Endothelial cell of umbilical vein (primary cell): ENCODE measurements at regions not wholly inside any gene's neighbourhood (a gene's known extent, or its start where the extent isn't known, plus 50 kb on each side); places are given as distances from the start of the nearest gene placed in this dataset.

Source experiments
- BruUV-seq: library from RNA; stranded (reverse); fragments of 400-500 nt; replicated peaks from 2 replicates; lab custom pipeline; 2021; lab: Mats Ljungman, UMichigan
- CTCF ChIA-PET: fragments of 300-600, 350-600 bp; sonication (Branson Sonifier 250); formaldehyde crosslinking; loops from one replicate; lab custom pipeline; 2021; ENCODE audit warnings: antibody characterized with exemption, inconsistent platforms; lab: Charles Lee
- POLR2A ChIA-PET: fragments of 300-600, 350-600 bp; sonication (Branson Sonifier 250); formaldehyde crosslinking; loops from one replicate; lab custom pipeline; 2021; ENCODE audit warnings: antibody characterized with exemption, inconsistent platforms; lab: Charles Lee
- DNase-seq: peaks from one replicate; pipeline ENCODE4 v3.0.0-alpha.2; 2011; ENCODE audit warnings: low read depth, low spot score
- FAIRE-seq: peaks from 2 replicates; lab custom pipeline; 2011; peaks lifted over from hg19 to GRCh38; lab: Jason Lieb, UNC
- H2AFZ ChIP-seq: 2 replicates; pipeline ENCODE4 v1.6.0; 2012; ENCODE audit warnings: low read depth, low read length, control low read depth, inconsistent platforms
- H3K27ac ChIP-seq: 2 replicates; pipeline ENCODE4 v1.5.1; 2011; ENCODE audit warnings: low read depth, mild to moderate bottlenecking, control low read depth, low read length, moderate library complexity; ENCODE audit not compliant: insufficient read depth
- H3K27me3 ChIP-seq, 2 experiments: 2 replicates each; pipeline versions ENCODE4 v1.6.0 to v1.6.1; 2011; ENCODE audit warnings: low read length in 2 of 2, mixed read lengths in 1 of 2; ENCODE audit not compliant: control insufficient read depth in 2 of 2, insufficient read depth in 2 of 2
- H3K36me3 ChIP-seq, 2 experiments: 2 replicates in 1 of 2; 3 replicates in 1 of 2; pipeline ENCODE4 v1.5.1; 2011; ENCODE audit warnings: low read length in 2 of 2, mild to moderate bottlenecking in 1 of 2, moderate library complexity in 1 of 2; ENCODE audit not compliant: control insufficient read depth in 2 of 2, insufficient read depth in 2 of 2; ENCODE audit errors: extremely low read depth in 1 of 2
- H3K4me1 ChIP-seq: 3 replicates; pipeline ENCODE4 v1.5.1; 2011; ENCODE audit warnings: mild to moderate bottlenecking, low read length; ENCODE audit not compliant: control insufficient read depth, insufficient read depth; ENCODE audit errors: extremely low read depth
- H3K4me2 ChIP-seq: 2 replicates; pipeline ENCODE4 v1.6.1; 2011; ENCODE audit warnings: low read length, control low read depth, mixed read lengths; ENCODE audit not compliant: insufficient read depth
- H3K4me3 ChIP-seq, 3 experiments: fragments of 200-600 bp in 1 of 3; sonication (generic), shearing (Covaris generic) in 1 of 3; replicated peaks in 1 of 3; 2 replicates each; pipeline ENCODE4 v1.5.1; 2011 to 2016; ENCODE audit warnings: control low read depth in 3 of 3, low read length in 3 of 3, mild to moderate bottlenecking in 2 of 3, inconsistent platforms in 1 of 3, low read depth in 1 of 3, moderate library complexity in 1 of 3; ENCODE audit not compliant: insufficient read depth in 1 of 3
- H3K79me2 ChIP-seq: 2 replicates; pipeline ENCODE4 v1.6.0; 2012; ENCODE audit warnings: low read length, inconsistent platforms; ENCODE audit not compliant: control insufficient read depth, insufficient read depth
- H3K9ac ChIP-seq: replicated peaks from 2 replicates; pipeline ENCODE3; 2011; ENCODE audit warnings: low read length, control low read depth; ENCODE audit not compliant: insufficient read depth; ENCODE audit errors: extremely low read depth
- H3K9me1 ChIP-seq: replicated peaks from 3 replicates; pipeline ENCODE4 v1.6.0; 2011; ENCODE audit warnings: mild to moderate bottlenecking, low read length; ENCODE audit not compliant: control insufficient read depth, insufficient read depth; ENCODE audit errors: extremely low read depth
- H3K9me3 ChIP-seq: replicated peaks from 2 replicates; pipeline ENCODE4 v1.5.1; 2012; ENCODE audit warnings: low read length, inconsistent platforms; ENCODE audit not compliant: control insufficient read depth, insufficient read depth
- H4K20me1 ChIP-seq: replicated peaks from 2 replicates; pipeline ENCODE3; 2011; ENCODE audit warnings: mild to moderate bottlenecking, low read length; ENCODE audit not compliant: control insufficient read depth, insufficient read depth; ENCODE audit errors: extremely low read depth
- CTCF ChIP-seq, 2 donors: IDR thresholded peaks; 1 replicate in 1 of 2; 2 replicates in 1 of 2; pipeline ENCODE4 v1.5.1; 2011; ENCODE audit warnings: low read length in 2 of 2, mild to moderate bottlenecking in 2 of 2, moderate library complexity in 2 of 2, control low read depth in 1 of 2, inconsistent platforms in 1 of 2, low read depth in 1 of 2; ENCODE audit not compliant: insufficient read depth in 1 of 2; ENCODE audit errors: extremely low read depth in 1 of 2
- FOS ChIP-seq: IDR thresholded peaks from 2 replicates; pipeline ENCODE4 v1.6.1; 2011; ENCODE audit warnings: mild to moderate bottlenecking, low read length, moderate library complexity, borderline replicate concordance; ENCODE audit not compliant: insufficient read depth
- GATA2 ChIP-seq: IDR thresholded peaks from 2 replicates; pipeline ENCODE4 v1.7.0; 2011; ENCODE audit warnings: low read depth, mild to moderate bottlenecking, moderate library complexity, mixed read lengths, low read length; ENCODE audit not compliant: insufficient read length, insufficient read depth
- JUN ChIP-seq: IDR thresholded peaks from 2 replicates; pipeline ENCODE4 v1.6.1; 2011; ENCODE audit warnings: borderline replicate concordance, low read depth; ENCODE audit not compliant: insufficient read length, insufficient read depth
- MAX ChIP-seq: IDR thresholded peaks from 2 replicates; pipeline ENCODE4 v1.6.1; 2011; ENCODE audit not compliant: insufficient read depth, insufficient read length
- MYC ChIP-seq: IDR thresholded peaks from one replicate; pipeline ENCODE4 v1.6.1; 2011; ENCODE audit warnings: mild to moderate bottlenecking, low read depth, low read length
- POLR2A ChIP-seq: IDR thresholded peaks from 2 replicates; pipeline ENCODE4 v1.6.1; 2012; ENCODE audit warnings: low read depth, mild to moderate bottlenecking, control low read depth, low read length
- dilution Hi-C: fragments of 300-500 bp; cut with MboI; formaldehyde crosslinking; loops from one replicate; pipeline ENCODE4 v1.15.0; 2019; ENCODE audit warnings: low sequenced_read_pairs; ENCODE audit not compliant: extremely low pct_ligation_motif_present
- intact Hi-C: fragments of 100-400 bp; cut with micrococcal nuclease; formaldehyde crosslinking; loops from one replicate; pipeline ENCODE4 v1.10.0; 2022

- H3K9me1 ChIP-seq = no peaks in the 10 kb centered on the region
- dilution Hi-C loops (no loop called here), intact Hi-C loops (no loop called here)
- H4K20me1 ChIP-seq = no peaks in the 10 kb centered on the region
- no peak overlapping the region for H2AFZ ChIP-seq
- no peak overlapping the region for H3K4me2 ChIP-seq
- H3K4me3 ChIP-seq = no peak overlapping the region
- DNase-seq = no peak
- TF ChIP-seq FOS (no peak), MYC (no peak), MAX (no peak), POLR2A (no peak), CTCF (IDR thresholded peaks at IDR 0.05; ENCODE audit: extremely low read depth in 1 of 2, insufficient read depth in 1 of 2, low read depth in 1 of 2, low read length in 2 of 2) (no peak)
- ChIA-PET POLR2A (no interaction called here), CTCF (no interaction called here)
- no peak for FAIRE-seq
- no peaks in the 10 kb centered on the region for H3K27me3 ChIP-seq
- no peak overlapping the region for H3K27ac ChIP-seq
- H3K4me1 ChIP-seq = no peaks in the 10 kb centered on the region
- no peaks in the 10 kb centered on the region for H3K9me3 ChIP-seq
- H3K36me3 ChIP-seq = no peaks in the 10 kb centered on the region
- no peaks in the 10 kb centered on the region for H3K79me2 ChIP-seq
- BruUV-seq = no TSS peak
- no peak overlapping the region for H3K9ac ChIP-seq
Observed at GRCh38 chr14:89498878-89499277, 81.8 kb upstream of the FOXN3 start.

GRCh38 chr14:89495718-89496117 lies 78.7 kb upstream of the FOXN3 start:
- Histone ChIP-seq H3K4me2 (no peak overlapping the region), H3K9ac (no peak overlapping the region), H3K36me3 (no peaks in the 10 kb centered on the region), H3K27ac (no peak overlapping the region), H3K4me3 (no peak overlapping the region), H3K27me3 (no peaks in the 10 kb centered on the region), H3K79me2 (no peaks in the 10 kb centered on the region), H3K9me1 (no peaks in the 10 kb centered on the region), H3K9me3 (no peaks in the 10 kb centered on the region), H2AFZ (no peak overlapping the region), H3K4me1 (no peaks in the 10 kb centered on the region), H4K20me1 (no peaks in the 10 kb centered on the region)
- DNase-seq = no peak
- ChIA-PET POLR2A (no interaction called here), CTCF (no interaction called here)
- no peak for FAIRE-seq
- no TSS peak for BruUV-seq
- TF ChIP-seq GATA2 = no peak
- no peak for TF ChIP-seq JUN
- TF ChIP-seq MAX = no peak
- dilution Hi-C loops = no loop called here
- intact Hi-C loops = no loop called here
